ENCODE measurements at regions not wholly inside any gene's neighbourhood (a gene's known extent, or its start where the extent isn't known, plus 50 kb on each side); places are given as distances from the start of the nearest gene placed in this dataset.

GRCh38 chr7:46390042-46390441 is 469.0 kb upstream of the IGFBP3 start:
- 88 to 95% (median 92%) methylated on average over 3 of the region's 3 CpGs for WGBS, 4 donors
- Histone ChIP-seq H3K27ac (no peak overlapping the region), H3K9me3 (no peaks in the 10 kb centered on the region), H3K4me1 (peaks cover 0 to 13% (median 5%) of the 10 kb centered on the region in 12 donors), H3K4me3 (no peak overlapping the region), H3K36me3 (no peaks in the 10 kb centered on the region), H3K27me3 (no peaks in the 10 kb centered on the region)
- no peak for ATAC-seq
- intact Hi-C loops (cut with DNase I): no loop called here
- no peak for TF ChIP-seq CTCF (IDR thresholded peaks at IDR 0.05)
- no peak for TF ChIP-seq POLR2A (IDR thresholded peaks at IDR 0.05)
- DNase-seq: no peak

DNA sequence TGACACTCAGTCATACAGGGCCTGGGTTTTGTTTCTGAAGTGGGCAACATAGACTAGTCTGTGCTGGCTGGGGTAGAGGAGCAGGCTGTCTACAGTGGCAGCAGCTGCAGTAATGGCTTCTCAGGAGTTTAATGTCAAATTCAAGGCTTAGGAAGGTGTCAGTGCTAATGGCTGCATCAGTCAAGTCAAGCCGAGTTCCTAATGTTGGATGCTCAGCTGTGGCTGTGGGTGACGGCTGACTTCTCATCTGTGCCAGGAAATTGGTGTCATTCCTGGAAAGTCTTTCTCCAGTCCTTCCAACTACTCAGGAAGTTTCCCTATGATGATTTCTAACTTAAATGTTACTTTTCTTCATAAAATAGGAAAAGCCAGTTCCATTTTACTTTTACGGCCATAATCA is 468.1 kb upstream of the IGFBP3 start:
- Histone ChIP-seq H3K27me3 (no peaks in the 10 kb centered on the region), H3K4me1 (peaks cover 0 to 13% (median 5%) of the 10 kb centered on the region in 12 donors), H3K36me3 (no peaks in the 10 kb centered on the region), H3K4me3 (no peak overlapping the region), H3K27ac (no peak overlapping the region), H3K9me3 (no peaks in the 10 kb centered on the region)
- no peak for ATAC-seq
- 72 to 94% (median 79%) methylated on average over 3 of the region's 3 CpGs for WGBS, 4 donors
- no peak for DNase-seq
- TF ChIP-seq POLR2A (IDR thresholded peaks at IDR 0.05) (no peak), CTCF (IDR thresholded peaks at IDR 0.05) (no peak)
- intact Hi-C loops (cut with DNase I): no loop called here

DNA sequence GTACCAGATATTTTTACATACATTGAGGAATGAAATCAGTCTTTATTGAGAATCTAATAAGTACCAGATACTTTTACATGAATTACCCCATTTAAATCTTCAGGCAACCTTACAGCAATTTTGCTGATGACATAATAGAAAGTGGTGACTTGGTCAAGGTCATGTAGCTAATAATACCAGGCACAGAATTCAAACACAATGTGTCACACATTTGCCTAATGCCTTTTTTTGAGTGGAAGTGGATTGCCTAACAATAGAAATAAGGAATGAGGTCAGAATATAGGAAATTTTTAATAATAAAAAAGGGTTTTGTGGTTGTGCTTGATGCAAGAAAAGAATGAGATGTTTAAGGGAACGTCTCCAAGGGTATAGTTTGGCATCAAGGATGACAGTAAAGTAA is 466.6 kb upstream of the IGFBP3 start:
- Histone ChIP-seq H3K36me3 (no peaks in the 10 kb centered on the region), H3K27me3 (no peaks in the 10 kb centered on the region), H3K4me1 (peaks cover 0 to 13% (median 5%) of the 10 kb centered on the region in 12 donors), H3K4me3 (no peak overlapping the region), H3K27ac (no peak overlapping the region), H3K9me3 (peaks cover 0 to 1% (median 0%) of the 10 kb centered on the region in 12 donors)
- DNase-seq: no peak
- intact Hi-C loops (cut with DNase I): no loop called here
- TF ChIP-seq POLR2A (IDR thresholded peaks at IDR 0.05) (no peak), CTCF (IDR thresholded peaks at IDR 0.05) (no peak)
- ATAC-seq: no peak
- WGBS, 4 donors: 69 to 85% (median 73%) methylated on average over 1 of the region's 1 CpG

DNA sequence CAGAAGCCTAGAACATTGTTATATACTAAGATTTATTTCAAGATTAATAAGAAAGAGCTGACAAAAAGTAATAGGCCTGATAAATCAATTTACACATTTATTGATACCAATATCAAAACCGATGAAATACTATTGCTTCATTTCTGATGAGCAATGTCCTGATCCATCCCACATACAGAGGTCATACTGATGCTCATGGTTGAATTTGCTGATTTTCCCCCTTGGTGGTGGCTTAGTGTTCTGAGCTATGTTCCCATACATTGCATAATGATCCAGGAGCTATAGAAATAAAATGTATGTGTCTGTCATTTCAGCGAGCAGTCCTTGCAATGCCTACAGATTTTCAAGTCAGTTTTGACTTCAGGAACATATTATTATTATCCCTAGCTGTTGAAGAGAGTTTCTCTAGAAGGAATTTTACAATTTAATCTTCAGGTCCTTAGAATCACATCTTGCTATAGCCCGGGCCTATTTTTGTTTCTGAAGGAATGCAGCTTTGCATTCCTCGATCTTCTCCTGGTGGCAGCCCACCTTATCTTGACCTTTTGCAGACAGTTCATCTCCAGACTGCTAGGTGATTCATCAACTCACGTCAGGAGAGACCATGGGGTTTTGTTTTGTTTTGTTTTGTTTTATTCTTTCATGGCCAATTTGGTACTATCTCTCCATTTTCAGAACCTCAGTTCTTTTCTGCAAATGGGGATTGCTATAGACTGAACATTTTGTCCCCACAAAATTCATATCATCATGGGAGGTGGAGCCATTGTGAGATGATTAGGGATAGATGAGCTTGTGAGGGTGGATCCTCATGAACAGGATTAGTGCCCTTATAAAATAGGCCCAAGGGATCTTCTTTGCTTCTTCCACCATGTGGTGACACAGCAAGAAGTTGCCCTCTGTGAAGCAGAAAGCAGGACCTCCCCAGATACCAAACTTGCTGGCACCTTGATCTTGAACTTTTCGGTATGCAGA is 465.6 kb upstream of the IGFBP3 start:
- H3K27ac ChIP-seq: no peak overlapping the region
- H3K27me3 ChIP-seq: no peaks in the 10 kb centered on the region
- ATAC-seq (no peak), DNase-seq (no peak)
- H3K4me1 ChIP-seq: peaks cover 0 to 8% (median 5%) of the 10 kb centered on the region in 12 donors
- intact Hi-C loops (cut with DNase I): no loop called here
- peaks cover 0 to 10% (median 0%) of the 10 kb centered on the region in 12 donors for H3K9me3 ChIP-seq
- WGBS, 4 donors: 65 to 74% (median 72%) methylated on average over 6 of the region's 6 CpGs
- no peaks in the 10 kb centered on the region for H3K36me3 ChIP-seq
- TF ChIP-seq CTCF (IDR thresholded peaks at IDR 0.05): no peak
- no peak for TF ChIP-seq POLR2A (IDR thresholded peaks at IDR 0.05)
- H3K4me3 ChIP-seq: no peak overlapping the region

All from heart left ventricle (tissue), 16 donors.